HepG2 (cell line): ENCODE measurements at regions not wholly inside any gene's neighbourhood (a gene's known extent, or its start where the extent isn't known, plus 50 kb on each side); places are given as distances from the start of the nearest gene placed in this dataset.
A peak's percentile ranks its signal among the peaks of the same experiment; 100 is the strongest.

Experiments
- ATM ChIP-seq: fragments of 450-650 bp; IDR thresholded peaks from 2 replicates; pipeline ENCODE4 v1.7.1; 2017; ENCODE audit warnings: mild to moderate bottlenecking, borderline replicate concordance
- FOSL1 ChIP-seq: sonication (generic); formaldehyde crosslinking; IDR thresholded peaks from 2 replicates; pipeline ENCODE4 v1.9.0; 2021; ENCODE audit warnings: missing genetic modification reagents, borderline replicate concordance
- FOSL2 ChIP-seq: sonication (generic); formaldehyde crosslinking; IDR thresholded peaks from 2 replicates; pipeline ENCODE4 v1.4.0; 2020; ENCODE audit warnings: missing genetic modification reagents
- FOXJ3 ChIP-seq: sonication (generic); formaldehyde crosslinking; IDR thresholded peaks from 2 replicates; pipeline ENCODE4 v1.4.0; 2020; ENCODE audit warnings: missing genetic modification reagents, mild to moderate bottlenecking, borderline replicate concordance
- GATAD2A ChIP-seq: IDR thresholded peaks from 2 replicates; pipeline ENCODE4 v1.6.1; 2016
- ISL2 ChIP-seq: sonication (generic); formaldehyde crosslinking; IDR thresholded peaks from 2 replicates; pipeline ENCODE4 v1.5.0; 2020; ENCODE audit warnings: missing genetic modification reagents
- KDM1A ChIP-seq: IDR thresholded peaks from 2 replicates; pipeline ENCODE4 v1.6.1; 2016; ENCODE audit warnings: missing compliant biosample characterization
- MED1 ChIP-seq: sonication (generic); formaldehyde crosslinking; IDR thresholded peaks from 2 replicates; pipeline ENCODE4 v1.4.0; 2020; ENCODE audit warnings: missing genetic modification reagents
- RFXAP ChIP-seq: sonication (generic); formaldehyde crosslinking; IDR thresholded peaks from 2 replicates; pipeline ENCODE4 v1.4.0; 2020; ENCODE audit warnings: missing genetic modification reagents, borderline replicate concordance
- RXRB ChIP-seq: IDR thresholded peaks from 2 replicates; pipeline ENCODE4 v1.6.1; 2016; ENCODE audit warnings: borderline replicate concordance, missing genetic modification reagents, missing compliant biosample characterization
- TGIF2 ChIP-seq: IDR thresholded peaks from 2 replicates; pipeline ENCODE4 v1.6.1; 2016; ENCODE audit warnings: control low read depth, missing compliant biosample characterization
- ZNF282 ChIP-seq: fragments of 450-650 bp; IDR thresholded peaks from 2 replicates; pipeline ENCODE4 v1.6.1; 2018; ENCODE audit not compliant: partially characterized antibody
- ZNF331 ChIP-seq: sonication (generic); formaldehyde crosslinking; IDR thresholded peaks from 2 replicates; pipeline ENCODE4 v1.4.0; 2020; ENCODE audit warnings: missing genetic modification reagents
- ZNF589 ChIP-seq: sonication (generic); formaldehyde crosslinking; conservative IDR thresholded peaks from 2 replicates; pipeline ENCODE4 v1.8.0; 2022; ENCODE audit warnings: mild to moderate bottlenecking, moderate library complexity, missing genetic modification reagents
- ZNF609 ChIP-seq: sonication (generic); formaldehyde crosslinking; IDR thresholded peaks from 2 replicates; pipeline ENCODE4 v1.4.0; 2020; ENCODE audit warnings: mild to moderate bottlenecking, missing genetic modification reagents, borderline replicate concordance
- ZNF614 ChIP-seq: IDR thresholded peaks from 2 replicates; pipeline ENCODE4 v1.6.1; 2018; ENCODE audit warnings: missing biosample characterization, missing genetic modification reagents, inconsistent platforms, borderline replicate concordance
- ZNF652 ChIP-seq: IDR thresholded peaks from 2 replicates; pipeline ENCODE4 v1.6.1; 2016; ENCODE audit warnings: low read depth, borderline replicate concordance
- ZNF878 ChIP-seq: sonication (generic); formaldehyde crosslinking; IDR thresholded peaks from 2 replicates; pipeline ENCODE4 v1.8.1; 2023; ENCODE audit warnings: mild to moderate bottlenecking, missing genetic modification reagents, moderate library complexity
- TF ChIP-seq, protein P1 (sequence below): sonication (generic); formaldehyde crosslinking; conservative IDR thresholded peaks from 2 replicates; pipeline ENCODE4 v1.4.0; 2020; ENCODE audit warnings: missing genetic modification reagents
- TF ChIP-seq, protein P2 (sequence below): sonication (generic); formaldehyde crosslinking; conservative IDR thresholded peaks from 2 replicates; pipeline ENCODE4 v1.4.0; 2020; ENCODE audit warnings: mild to moderate bottlenecking, missing genetic modification reagents, moderate library complexity

GRCh38 chr3:80618295-80619256 lies 850.8 kb upstream of the ROBO1 start (continued):
- TF ChIP-seq RXRB (CRISPR knock-in tag) (peak; percentile 79), TGIF2 (CRISPR knock-in tag) (no peak), ZNF331 (CRISPR knock-in tag) (0 out of 2 replicates have a peak, but pooled peaks have one; percentile 43), FOSL1 (peak; percentile 68; the same call in 1 of the 2 replicates), MED1 (peak; percentile 92), ZNF614 (CRISPR knock-in tag) (peak; percentile 51; the same call in 1 of the 2 replicates), FOXJ3 (CRISPR knock-in tag) (peak; percentile 86; the same call in 1 of the 2 replicates), ISL2 (CRISPR knock-in tag) (peak; percentile 99), ATM (no peak), FOSL2 (CRISPR knock-in tag) (peak; percentile 20; the same call in 1 of the 2 replicates), ZNF652 (CRISPR knock-in tag) (peak; percentile 30; the same call in 1 of the 2 replicates), ZNF589 (CRISPR knock-in tag) (0 out of 2 replicates have a peak, but pooled peaks have one; percentile 33), ZNF609 (CRISPR knock-in tag) (peak; percentile 97), GATAD2A (CRISPR knock-in tag) (peak; percentile 88), ZNF282 (no peak), KDM1A (0 out of 2 replicates have a peak, but pooled peaks have one; percentile 29), ZNF878 (CRISPR knock-in tag) (peak; percentile 55; the same call in 1 of the 2 replicates), RFXAP (no peak)
- TF ChIP-seq, protein P1, sequence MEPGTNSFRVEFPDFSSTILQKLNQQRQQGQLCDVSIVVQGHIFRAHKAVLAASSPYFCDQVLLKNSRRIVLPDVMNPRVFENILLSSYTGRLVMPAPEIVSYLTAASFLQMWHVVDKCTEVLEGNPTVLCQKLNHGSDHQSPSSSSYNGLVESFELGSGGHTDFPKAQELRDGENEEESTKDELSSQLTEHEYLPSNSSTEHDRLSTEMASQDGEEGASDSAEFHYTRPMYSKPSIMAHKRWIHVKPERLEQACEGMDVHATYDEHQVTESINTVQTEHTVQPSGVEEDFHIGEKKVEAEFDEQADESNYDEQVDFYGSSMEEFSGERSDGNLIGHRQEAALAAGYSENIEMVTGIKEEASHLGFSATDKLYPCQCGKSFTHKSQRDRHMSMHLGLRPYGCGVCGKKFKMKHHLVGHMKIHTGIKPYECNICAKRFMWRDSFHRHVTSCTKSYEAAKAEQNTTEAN (CRISPR knock-in tag) = peak; percentile 87
- TF ChIP-seq, protein P2, sequence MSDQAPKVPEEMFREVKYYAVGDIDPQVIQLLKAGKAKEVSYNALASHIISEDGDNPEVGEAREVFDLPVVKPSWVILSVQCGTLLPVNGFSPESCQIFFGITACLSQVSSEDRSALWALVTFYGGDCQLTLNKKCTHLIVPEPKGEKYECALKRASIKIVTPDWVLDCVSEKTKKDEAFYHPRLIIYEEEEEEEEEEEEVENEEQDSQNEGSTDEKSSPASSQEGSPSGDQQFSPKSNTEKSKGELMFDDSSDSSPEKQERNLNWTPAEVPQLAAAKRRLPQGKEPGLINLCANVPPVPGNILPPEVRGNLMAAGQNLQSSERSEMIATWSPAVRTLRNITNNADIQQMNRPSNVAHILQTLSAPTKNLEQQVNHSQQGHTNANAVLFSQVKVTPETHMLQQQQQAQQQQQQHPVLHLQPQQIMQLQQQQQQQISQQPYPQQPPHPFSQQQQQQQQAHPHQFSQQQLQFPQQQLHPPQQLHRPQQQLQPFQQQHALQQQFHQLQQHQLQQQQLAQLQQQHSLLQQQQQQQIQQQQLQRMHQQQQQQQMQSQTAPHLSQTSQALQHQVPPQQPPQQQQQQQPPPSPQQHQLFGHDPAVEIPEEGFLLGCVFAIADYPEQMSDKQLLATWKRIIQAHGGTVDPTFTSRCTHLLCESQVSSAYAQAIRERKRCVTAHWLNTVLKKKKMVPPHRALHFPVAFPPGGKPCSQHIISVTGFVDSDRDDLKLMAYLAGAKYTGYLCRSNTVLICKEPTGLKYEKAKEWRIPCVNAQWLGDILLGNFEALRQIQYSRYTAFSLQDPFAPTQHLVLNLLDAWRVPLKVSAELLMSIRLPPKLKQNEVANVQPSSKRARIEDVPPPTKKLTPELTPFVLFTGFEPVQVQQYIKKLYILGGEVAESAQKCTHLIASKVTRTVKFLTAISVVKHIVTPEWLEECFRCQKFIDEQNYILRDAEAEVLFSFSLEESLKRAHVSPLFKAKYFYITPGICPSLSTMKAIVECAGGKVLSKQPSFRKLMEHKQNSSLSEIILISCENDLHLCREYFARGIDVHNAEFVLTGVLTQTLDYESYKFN = peak; percentile 88
